Endothelial cell of umbilical vein (primary cell): ENCODE measurements at regions not wholly inside any gene's neighbourhood (a gene's known extent, or its start where the extent isn't known, plus 50 kb on each side); places are given as distances from the start of the nearest gene placed in this dataset.

Experiments
- BruUV-seq: library from RNA; stranded (reverse); fragments of 400-500 nt; replicated peaks from 2 replicates; lab custom pipeline; 2021; lab: Mats Ljungman, UMichigan
- CTCF ChIA-PET: fragments of 300-600, 350-600 bp; sonication (Branson Sonifier 250); formaldehyde crosslinking; loops from one replicate; lab custom pipeline; 2021; ENCODE audit warnings: antibody characterized with exemption, inconsistent platforms; lab: Charles Lee
- POLR2A ChIA-PET: fragments of 300-600, 350-600 bp; sonication (Branson Sonifier 250); formaldehyde crosslinking; loops from one replicate; lab custom pipeline; 2021; ENCODE audit warnings: antibody characterized with exemption, inconsistent platforms; lab: Charles Lee
- DNase-seq: peaks from one replicate; pipeline ENCODE4 v3.0.0-alpha.2; 2011; ENCODE audit warnings: low read depth, low spot score
- FAIRE-seq: peaks from 2 replicates; lab custom pipeline; 2011; peaks lifted over from hg19 to GRCh38; lab: Jason Lieb, UNC
- H2AFZ ChIP-seq: 2 replicates; pipeline ENCODE4 v1.6.0; 2012; ENCODE audit warnings: low read depth, low read length, control low read depth, inconsistent platforms
- H3K27ac ChIP-seq: 2 replicates; pipeline ENCODE4 v1.5.1; 2011; ENCODE audit warnings: low read depth, mild to moderate bottlenecking, control low read depth, low read length, moderate library complexity; ENCODE audit not compliant: insufficient read depth
- H3K27me3 ChIP-seq, 2 experiments: 2 replicates each; pipeline versions ENCODE4 v1.6.0 to v1.6.1; 2011; ENCODE audit warnings: low read length in 2 of 2, mixed read lengths in 1 of 2; ENCODE audit not compliant: control insufficient read depth in 2 of 2, insufficient read depth in 2 of 2
- H3K36me3 ChIP-seq, 2 experiments: 2 replicates in 1 of 2; 3 replicates in 1 of 2; pipeline ENCODE4 v1.5.1; 2011; ENCODE audit warnings: low read length in 2 of 2, mild to moderate bottlenecking in 1 of 2, moderate library complexity in 1 of 2; ENCODE audit not compliant: control insufficient read depth in 2 of 2, insufficient read depth in 2 of 2; ENCODE audit errors: extremely low read depth in 1 of 2
- H3K4me1 ChIP-seq: 3 replicates; pipeline ENCODE4 v1.5.1; 2011; ENCODE audit warnings: mild to moderate bottlenecking, low read length; ENCODE audit not compliant: control insufficient read depth, insufficient read depth; ENCODE audit errors: extremely low read depth
- H3K4me2 ChIP-seq: 2 replicates; pipeline ENCODE4 v1.6.1; 2011; ENCODE audit warnings: low read length, control low read depth, mixed read lengths; ENCODE audit not compliant: insufficient read depth
- H3K4me3 ChIP-seq, 3 experiments: fragments of 200-600 bp in 1 of 3; sonication (generic), shearing (Covaris generic) in 1 of 3; replicated peaks in 1 of 3; 2 replicates each; pipeline ENCODE4 v1.5.1; 2011 to 2016; ENCODE audit warnings: control low read depth in 3 of 3, low read length in 3 of 3, mild to moderate bottlenecking in 2 of 3, inconsistent platforms in 1 of 3, low read depth in 1 of 3, moderate library complexity in 1 of 3; ENCODE audit not compliant: insufficient read depth in 1 of 3
- H3K79me2 ChIP-seq: 2 replicates; pipeline ENCODE4 v1.6.0; 2012; ENCODE audit warnings: low read length, inconsistent platforms; ENCODE audit not compliant: control insufficient read depth, insufficient read depth
- H3K9ac ChIP-seq: replicated peaks from 2 replicates; pipeline ENCODE3; 2011; ENCODE audit warnings: low read length, control low read depth; ENCODE audit not compliant: insufficient read depth; ENCODE audit errors: extremely low read depth
- H3K9me1 ChIP-seq: replicated peaks from 3 replicates; pipeline ENCODE4 v1.6.0; 2011; ENCODE audit warnings: mild to moderate bottlenecking, low read length; ENCODE audit not compliant: control insufficient read depth, insufficient read depth; ENCODE audit errors: extremely low read depth
- H3K9me3 ChIP-seq: replicated peaks from 2 replicates; pipeline ENCODE4 v1.5.1; 2012; ENCODE audit warnings: low read length, inconsistent platforms; ENCODE audit not compliant: control insufficient read depth, insufficient read depth
- H4K20me1 ChIP-seq: replicated peaks from 2 replicates; pipeline ENCODE3; 2011; ENCODE audit warnings: mild to moderate bottlenecking, low read length; ENCODE audit not compliant: control insufficient read depth, insufficient read depth; ENCODE audit errors: extremely low read depth
- CTCF ChIP-seq, 2 donors: IDR thresholded peaks; 1 replicate in 1 of 2; 2 replicates in 1 of 2; pipeline ENCODE4 v1.5.1; 2011; ENCODE audit warnings: low read length in 2 of 2, mild to moderate bottlenecking in 2 of 2, moderate library complexity in 2 of 2, control low read depth in 1 of 2, inconsistent platforms in 1 of 2, low read depth in 1 of 2; ENCODE audit not compliant: insufficient read depth in 1 of 2; ENCODE audit errors: extremely low read depth in 1 of 2
- EZH2 ChIP-seq: IDR thresholded peaks from 2 replicates; pipeline ENCODE4 v1.6.1; 2012; ENCODE audit warnings: borderline replicate concordance, low read depth, mild to moderate bottlenecking, moderate library complexity, low read length, inconsistent platforms; ENCODE audit not compliant: severe bottlenecking
- FOS ChIP-seq: IDR thresholded peaks from 2 replicates; pipeline ENCODE4 v1.6.1; 2011; ENCODE audit warnings: mild to moderate bottlenecking, low read length, moderate library complexity, borderline replicate concordance; ENCODE audit not compliant: insufficient read depth
- GATA2 ChIP-seq: IDR thresholded peaks from 2 replicates; pipeline ENCODE4 v1.7.0; 2011; ENCODE audit warnings: low read depth, mild to moderate bottlenecking, moderate library complexity, mixed read lengths, low read length; ENCODE audit not compliant: insufficient read length, insufficient read depth
- JUN ChIP-seq: IDR thresholded peaks from 2 replicates; pipeline ENCODE4 v1.6.1; 2011; ENCODE audit warnings: borderline replicate concordance, low read depth; ENCODE audit not compliant: insufficient read length, insufficient read depth
- MYC ChIP-seq: IDR thresholded peaks from one replicate; pipeline ENCODE4 v1.6.1; 2011; ENCODE audit warnings: mild to moderate bottlenecking, low read depth, low read length
- POLR2A ChIP-seq: IDR thresholded peaks from 2 replicates; pipeline ENCODE4 v1.6.1; 2012; ENCODE audit warnings: low read depth, mild to moderate bottlenecking, control low read depth, low read length
- POLR2AphosphoS5 ChIP-seq: IDR thresholded peaks from 2 replicates; pipeline ENCODE4 v1.6.1; 2012; ENCODE audit warnings: low read depth, mild to moderate bottlenecking, control low read depth, low read length, moderate library complexity; ENCODE audit not compliant: insufficient read depth
- dilution Hi-C: fragments of 300-500 bp; cut with MboI; formaldehyde crosslinking; loops from one replicate; pipeline ENCODE4 v1.15.0; 2019; ENCODE audit warnings: low sequenced_read_pairs; ENCODE audit not compliant: extremely low pct_ligation_motif_present
- intact Hi-C: fragments of 100-400 bp; cut with micrococcal nuclease; formaldehyde crosslinking; loops from one replicate; pipeline ENCODE4 v1.10.0; 2022
- TF ChIP-seq, protein P1 (sequence below): IDR thresholded peaks from 2 replicates; pipeline ENCODE4 v1.6.1; 2011; ENCODE audit not compliant: insufficient read depth, insufficient read length

DNA sequence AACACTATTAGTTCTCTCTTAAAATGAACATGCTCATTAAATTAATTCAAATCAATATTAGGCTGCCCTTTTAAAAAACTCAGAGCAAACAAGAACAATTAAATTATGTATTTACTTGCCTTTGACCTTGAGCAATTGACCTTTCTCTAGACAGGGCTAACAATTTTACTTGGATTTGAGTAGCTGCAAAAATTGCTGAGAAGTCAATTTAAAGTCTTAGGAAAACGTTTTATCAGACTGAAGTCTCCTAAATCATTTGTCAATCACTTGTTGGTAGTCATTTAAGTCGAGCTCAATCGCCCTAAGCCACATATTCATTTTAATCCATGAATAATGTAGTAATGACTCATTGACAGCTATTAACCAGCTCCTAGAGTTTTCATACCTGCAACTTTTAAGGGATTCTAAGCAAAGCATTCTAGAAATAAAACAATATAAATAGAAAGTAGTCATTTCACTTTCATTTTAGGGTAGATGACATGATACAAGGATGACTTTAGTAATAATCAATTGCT is 84.9 kb upstream of the SEC61G start:
- ChIA-PET POLR2A (no interaction called here), CTCF (interaction anchor here (4.8 to 7.5 kb wide), 2 partner anchors 55 to 411 kb away, joined by 28 to 49 read pairs; no protein-coding TSS in a partner anchor)
- no TSS peak for BruUV-seq

DNA sequence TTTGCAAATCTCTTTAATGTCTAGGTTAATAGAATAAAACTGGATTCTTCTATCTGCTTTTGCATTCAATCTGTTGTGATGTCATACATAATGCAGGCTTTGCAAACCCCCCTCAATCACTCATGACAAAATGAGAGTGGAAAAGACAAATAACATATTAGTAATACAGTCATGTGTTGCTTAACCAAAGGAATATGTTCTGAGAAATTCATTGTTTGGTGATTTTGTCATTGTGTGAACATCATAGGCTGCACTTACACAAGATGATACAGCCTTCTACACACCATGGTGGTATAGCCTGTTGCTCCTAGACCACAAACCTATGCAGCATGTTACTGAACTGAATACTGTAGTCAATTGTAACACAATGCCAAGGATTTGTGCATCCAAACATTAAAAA is 87.3 kb upstream of the SEC61G start:
- Histone ChIP-seq H2AFZ (no peak overlapping the region), H3K9ac (no peak overlapping the region), H3K4me3 (no peak overlapping the region), H3K36me3 (no peaks in the 10 kb centered on the region), H3K79me2 (no peaks in the 10 kb centered on the region), H3K27me3 (peaks cover 0 to 5% of the 10 kb centered on the region in 2 experiments), H3K4me1 (no peaks in the 10 kb centered on the region), H3K9me3 (no peaks in the 10 kb centered on the region), H3K9me1 (no peaks in the 10 kb centered on the region), H3K27ac (no peak overlapping the region), H4K20me1 (no peaks in the 10 kb centered on the region), H3K4me2 (no peak overlapping the region)
- dilution Hi-C loops (no loop called here), intact Hi-C loops (no loop called here)
- FAIRE-seq (no peak), DNase-seq (no peak)
- ChIA-PET POLR2A (no interaction called here), CTCF (no interaction called here)
- no TSS peak for BruUV-seq
- TF ChIP-seq POLR2A (no peak), POLR2AphosphoS5 (no peak), GATA2 (no peak), JUN (no peak), CTCF (IDR thresholded peaks at IDR 0.05; ENCODE audit: extremely low read depth in 1 of 2, insufficient read depth in 1 of 2, low read depth in 1 of 2, low read length in 2 of 2) (no peak), FOS (no peak), MYC (no peak), EZH2 (no peak)
- TF ChIP-seq, protein P1, sequence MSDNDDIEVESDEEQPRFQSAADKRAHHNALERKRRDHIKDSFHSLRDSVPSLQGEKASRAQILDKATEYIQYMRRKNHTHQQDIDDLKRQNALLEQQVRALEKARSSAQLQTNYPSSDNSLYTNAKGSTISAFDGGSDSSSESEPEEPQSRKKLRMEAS: no peak

More for the DNA sequence above, 84.9 kb upstream of the SEC61G start:
- Histone ChIP-seq H3K9ac (no peak overlapping the region), H3K9me3 (no peaks in the 10 kb centered on the region), H3K27me3 (peaks cover 2 to 7% of the 10 kb centered on the region in 2 experiments), H3K9me1 (no peaks in the 10 kb centered on the region), H3K4me3 (no peak overlapping the region), H3K36me3 (no peaks in the 10 kb centered on the region), H3K79me2 (no peaks in the 10 kb centered on the region), H3K4me2 (no peak overlapping the region), H2AFZ (no peak overlapping the region), H4K20me1 (no peaks in the 10 kb centered on the region), H3K4me1 (no peaks in the 10 kb centered on the region), H3K27ac (no peak overlapping the region)
- intact Hi-C loops (no loop called here), dilution Hi-C loops (no loop called here)
- no peak for FAIRE-seq
- DNase-seq: no peak
- no peak for TF ChIP-seq FOS
- no peak for TF ChIP-seq POLR2A
- TF ChIP-seq POLR2AphosphoS5: no peak
- no peak for TF ChIP-seq EZH2
- no peak for TF ChIP-seq MYC
- TF ChIP-seq, protein P1: no peak
- no peak for TF ChIP-seq JUN
